ENCODE measurements at regions not wholly inside any gene's neighbourhood (a gene's known extent, or its start where the extent isn't known, plus 50 kb on each side); places are given as distances from the start of the nearest gene placed in this dataset.
A peak's percentile ranks its signal among the peaks of the same experiment; 100 is the strongest.
"Not testable (repeated sequence)": the region's sequence is repeated elsewhere in the genome, so short reads cannot be mapped to it uniquely, and the experiment has no call there.

DNA sequence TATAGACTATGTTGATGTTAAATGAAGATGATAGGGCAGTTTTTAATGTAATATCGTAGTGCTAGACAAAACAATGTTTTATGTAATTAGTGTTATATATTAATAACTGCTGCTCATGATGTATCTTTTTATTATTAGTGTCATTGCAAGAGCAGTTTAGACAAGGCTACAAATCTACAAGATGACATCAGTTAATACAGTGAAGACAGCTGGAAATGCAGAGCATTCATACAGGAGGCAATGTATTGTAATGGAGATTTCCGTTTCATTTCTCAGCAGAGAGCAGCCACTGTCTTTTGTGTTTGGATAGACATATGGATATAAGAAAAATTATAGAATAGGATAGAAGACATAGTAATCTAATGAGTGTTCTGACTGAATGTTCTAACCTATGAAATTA lies 178.0 kb downstream of the FOXG1 start:
- no peak for DNase-seq (ENCODE audit: low read depth in 3 of 3, low spot score in 2 of 3)

DNA sequence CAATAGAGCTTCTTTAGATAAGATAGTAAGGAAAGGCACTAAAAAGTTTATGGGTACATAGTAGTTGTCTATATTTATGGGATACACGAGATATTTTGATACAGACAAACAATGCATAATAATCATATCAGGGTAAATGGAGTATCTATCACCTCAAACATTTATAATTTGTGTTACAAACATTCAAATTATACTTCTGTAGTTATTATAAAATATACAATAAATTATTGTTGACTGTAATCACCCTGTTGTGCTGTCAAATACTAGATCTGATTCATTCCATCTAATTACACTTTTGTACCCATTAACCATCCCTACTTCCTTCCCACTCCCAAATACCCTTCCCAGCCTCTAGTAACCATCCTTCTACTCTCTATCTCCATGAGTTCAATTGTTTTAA lies 179.7 kb downstream of the FOXG1 start:
- no peak for DNase-seq (ENCODE audit: low read depth in 3 of 3, low spot score in 2 of 3)

DNA sequence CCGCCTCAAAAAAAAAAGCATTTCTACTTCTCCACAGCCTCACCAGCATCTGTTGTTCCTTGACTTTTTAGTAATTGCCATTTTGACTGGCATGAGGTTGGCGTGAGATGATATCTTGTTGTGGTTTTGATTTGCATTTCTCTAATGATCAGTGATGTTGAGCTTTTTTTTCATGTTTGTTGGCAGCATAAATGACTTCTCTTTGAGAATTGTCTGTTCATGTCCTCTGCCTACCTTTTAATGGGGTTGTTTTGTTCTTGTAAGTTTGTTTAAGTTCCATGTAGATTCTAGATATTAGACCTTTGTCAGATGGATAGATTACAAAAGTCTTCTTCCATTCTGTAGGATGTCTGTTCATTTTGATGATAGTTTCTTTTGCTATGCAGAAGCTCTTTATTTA lies 182.9 kb downstream of the FOXG1 start:
- DNase-seq (ENCODE audit: low read depth in 3 of 3, low spot score in 2 of 3): no peak

DNA sequence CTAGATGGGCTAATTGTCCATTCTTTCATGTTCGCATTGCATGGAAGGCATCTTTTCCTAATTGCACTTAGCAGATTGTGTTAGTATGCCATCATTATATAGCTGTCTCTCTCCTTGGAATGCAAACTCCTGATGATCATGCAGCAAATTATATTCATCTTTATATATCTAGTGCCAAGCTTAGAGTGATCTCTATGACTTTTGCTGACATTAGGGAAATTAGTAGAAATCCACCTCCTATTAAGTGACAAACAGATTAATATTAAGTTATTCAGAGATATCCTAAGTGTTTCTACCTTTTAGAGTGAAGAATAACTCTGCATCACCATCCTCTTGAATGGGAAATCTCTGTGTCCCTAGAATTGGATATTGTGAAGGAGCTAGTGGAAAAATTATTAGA lies 185.6 kb downstream of the FOXG1 start:
- no peak for DNase-seq (ENCODE audit: low read depth in 3 of 3, low spot score in 2 of 3)

DNA sequence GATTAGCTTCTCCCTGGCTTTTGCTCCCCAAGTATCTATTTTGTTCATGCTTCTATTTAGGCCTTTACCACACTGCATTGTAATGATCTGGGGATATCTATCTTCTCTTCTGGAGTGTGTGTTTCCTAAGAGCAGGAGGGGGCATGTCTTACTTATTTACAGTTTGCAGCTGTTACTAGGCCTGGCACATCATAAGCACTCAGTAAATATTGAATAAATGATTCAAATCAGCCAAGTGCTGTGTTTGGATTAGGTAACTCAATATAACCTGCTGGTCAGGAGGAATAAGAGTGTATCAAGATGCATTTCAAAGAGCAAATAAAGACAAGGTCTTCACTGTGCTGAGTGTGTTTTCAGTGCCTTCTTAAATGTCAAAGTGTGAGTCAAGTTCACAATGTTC lies 186.1 kb downstream of the FOXG1 start:
- no peak for DNase-seq (ENCODE audit: low read depth in 3 of 3, low spot score in 2 of 3)

DNA sequence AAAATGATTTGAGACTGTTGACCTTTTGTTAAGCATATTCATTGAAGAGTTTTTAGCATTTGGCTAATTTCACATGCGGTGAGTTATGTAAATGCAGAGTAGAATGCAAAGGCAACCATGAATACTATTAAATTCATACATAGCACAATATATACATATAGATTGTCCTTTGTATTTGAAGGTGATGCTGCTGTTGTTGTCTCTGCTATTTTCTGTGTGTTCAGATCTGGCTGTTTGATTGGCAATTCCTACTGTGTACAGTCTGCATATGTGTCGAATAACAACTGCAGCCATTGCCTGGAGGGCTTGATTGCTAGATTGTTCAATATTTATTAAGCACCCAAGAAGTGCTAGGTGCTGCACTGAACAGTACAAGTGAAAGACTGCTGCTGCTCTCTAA lies 187.4 kb downstream of the FOXG1 start:
- DNase-seq (ENCODE audit: low read depth in 3 of 3, low spot score in 2 of 3): no peak

DNA sequence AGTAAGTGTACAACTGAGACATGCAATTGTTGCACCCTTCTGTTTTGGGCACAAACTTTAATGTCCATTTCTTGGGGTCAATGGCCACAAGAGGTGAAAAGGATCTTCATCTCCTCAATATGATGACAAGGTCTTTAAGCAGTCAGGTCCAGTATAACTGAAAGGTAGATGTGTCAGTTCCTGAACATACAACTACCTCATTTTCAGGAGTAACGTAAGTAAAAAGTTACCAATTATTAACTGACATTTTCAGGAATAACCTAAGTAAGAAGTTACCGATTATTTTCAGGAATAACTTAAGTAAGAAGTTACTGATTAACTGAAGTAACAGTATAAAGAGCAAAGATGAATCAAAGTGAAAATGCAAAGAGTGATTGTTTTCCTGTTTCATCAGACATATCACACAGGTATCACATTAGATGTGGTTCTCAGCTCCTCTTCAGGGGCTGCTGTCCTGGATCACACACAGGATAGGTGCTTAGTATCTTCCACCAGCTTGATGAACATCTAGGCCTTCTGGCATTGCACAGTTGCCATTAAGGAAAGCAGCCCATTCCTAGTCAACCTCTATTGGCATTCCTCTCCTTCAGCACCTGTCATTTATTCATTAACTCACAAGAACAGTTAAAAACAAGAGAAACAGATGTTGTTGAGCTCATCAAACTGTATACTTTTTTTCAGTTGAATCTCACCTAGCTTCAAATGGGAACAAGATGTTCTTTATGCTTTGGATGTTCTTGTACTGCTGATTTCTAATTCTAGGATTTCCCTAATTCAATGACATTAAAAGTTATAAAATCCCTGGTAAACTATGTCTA lies 200.0 kb downstream of the FOXG1 start:
- DNase-seq (ENCODE audit: low read depth in 3 of 3, low spot score in 2 of 3): no peak

DNA sequence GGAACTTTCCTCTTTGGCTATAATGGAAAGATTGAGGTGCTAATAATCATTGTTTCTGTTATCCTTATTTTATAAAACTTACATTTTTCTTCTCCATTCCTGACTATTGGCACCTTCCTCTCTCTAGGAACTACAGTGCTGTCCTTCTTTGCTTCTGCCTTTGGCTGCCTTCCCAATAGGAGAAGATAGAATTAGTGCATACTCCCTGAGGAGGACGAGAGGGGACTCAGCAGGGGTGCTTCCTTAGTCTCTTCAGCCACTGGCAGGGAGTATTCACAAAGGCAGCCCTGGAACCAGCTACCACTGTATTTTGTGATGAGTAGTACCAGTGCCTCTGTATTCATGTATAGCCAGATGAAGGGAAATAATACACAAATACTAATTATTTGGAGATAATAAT lies 208.5 kb downstream of the FOXG1 start:
- DNase-seq (ENCODE audit: low read depth in 3 of 3, low spot score in 2 of 3): no peak

DNA sequence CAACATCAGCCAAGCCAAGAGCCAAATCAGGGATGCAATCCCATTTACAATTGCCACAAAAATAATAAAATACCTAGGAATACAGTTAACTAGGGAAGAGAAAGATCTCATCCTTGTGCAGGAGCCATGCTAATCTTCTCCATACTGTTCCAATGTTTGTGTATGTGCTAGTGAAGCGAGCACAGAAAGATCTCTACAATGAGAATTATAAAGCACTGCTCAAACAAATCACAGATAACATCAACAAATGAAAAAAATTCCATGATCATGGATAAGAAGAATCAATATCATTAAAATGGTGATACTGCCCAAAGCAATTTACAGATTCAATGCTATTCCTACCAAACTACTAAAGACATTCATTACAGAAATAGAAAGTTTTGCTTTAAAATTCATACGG lies 215.6 kb downstream of the FOXG1 start:
- no peak for DNase-seq (ENCODE audit: low read depth in 3 of 3, low spot score in 2 of 3)

DNA sequence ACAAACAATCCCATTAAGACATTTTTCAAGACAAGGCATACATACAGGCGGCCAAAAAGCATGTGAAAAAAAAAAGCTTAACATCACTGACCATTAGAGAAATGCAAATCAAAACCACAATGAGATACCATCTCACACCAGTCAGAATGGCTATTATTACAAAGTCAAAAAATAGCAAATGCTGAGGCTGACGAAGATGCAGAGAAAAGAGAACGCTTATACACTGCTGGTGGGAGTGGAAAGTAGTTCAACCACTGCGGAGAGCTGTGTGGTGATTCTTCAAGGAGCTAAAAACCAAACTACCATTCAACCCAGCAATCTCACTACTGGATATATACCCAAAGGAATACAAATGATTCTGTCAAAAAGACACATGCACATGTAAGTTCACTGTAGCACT lies 216.7 kb downstream of the FOXG1 start:
- no peak for DNase-seq (ENCODE audit: low read depth in 3 of 3, low spot score in 2 of 3)

DNA sequence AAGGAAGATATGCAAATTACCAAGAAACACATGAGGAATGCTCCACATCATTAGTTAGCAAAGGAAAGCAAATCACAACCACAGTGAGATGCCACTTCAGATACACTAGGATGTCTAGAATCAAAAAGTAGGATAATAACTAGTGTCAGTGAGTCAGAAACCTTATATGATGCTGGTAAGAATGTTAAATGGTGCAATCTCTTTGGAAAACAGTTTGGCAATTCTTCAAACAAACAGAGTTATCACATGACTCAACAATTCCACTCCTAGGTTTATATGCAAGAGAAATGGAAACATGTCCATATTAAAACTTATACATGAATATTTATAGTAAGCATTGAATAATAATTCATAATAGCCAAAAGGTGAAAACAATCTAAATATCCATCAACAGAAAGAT lies 220.9 kb downstream of the FOXG1 start:
- DNase-seq (ENCODE audit: low read depth in 3 of 3, low spot score in 2 of 3): no peak

DNA sequence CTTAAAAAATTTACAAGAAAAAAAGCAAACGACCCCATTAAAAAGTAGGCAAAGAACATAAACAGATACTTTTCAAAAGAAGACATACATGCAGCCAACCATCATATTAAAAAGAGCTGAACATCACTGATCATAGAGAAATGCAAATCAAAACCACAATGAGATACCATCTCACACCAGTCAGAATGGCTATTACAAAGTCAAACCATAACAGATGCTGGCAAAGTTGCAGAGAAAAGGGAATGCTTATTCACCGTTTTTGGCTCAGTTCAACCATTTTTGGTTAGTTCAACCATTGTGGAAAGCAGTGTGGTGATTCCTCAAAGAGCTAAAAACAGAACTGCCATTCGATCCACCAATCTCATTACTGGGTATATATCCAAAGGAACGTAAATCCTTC lies 230.6 kb downstream of the FOXG1 start:
- DNase-seq (ENCODE audit: low read depth in 3 of 3, low spot score in 2 of 3): not testable (repeated sequence)

DNA sequence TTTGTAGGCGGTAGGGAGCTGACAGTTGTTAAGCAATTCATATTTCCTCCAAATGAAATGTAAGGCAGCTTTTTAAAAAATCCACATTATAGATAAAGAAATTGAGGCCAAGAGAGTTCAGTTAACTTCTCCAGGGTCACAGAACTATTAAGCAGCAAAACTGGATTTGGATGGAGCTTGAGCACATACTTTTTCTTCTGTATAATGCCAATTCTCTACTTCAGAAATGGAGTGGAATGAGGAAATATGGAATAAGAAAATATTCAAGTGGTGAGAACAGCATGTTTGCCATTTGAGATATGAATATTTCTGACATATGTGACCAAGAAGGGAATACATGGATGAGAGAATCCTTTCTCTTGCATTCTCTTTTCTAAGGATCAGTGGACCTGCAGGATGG lies 233.1 kb downstream of the FOXG1 start:
- DNase-seq (ENCODE audit: low read depth in 3 of 3, low spot score in 2 of 3): no peak

DNA sequence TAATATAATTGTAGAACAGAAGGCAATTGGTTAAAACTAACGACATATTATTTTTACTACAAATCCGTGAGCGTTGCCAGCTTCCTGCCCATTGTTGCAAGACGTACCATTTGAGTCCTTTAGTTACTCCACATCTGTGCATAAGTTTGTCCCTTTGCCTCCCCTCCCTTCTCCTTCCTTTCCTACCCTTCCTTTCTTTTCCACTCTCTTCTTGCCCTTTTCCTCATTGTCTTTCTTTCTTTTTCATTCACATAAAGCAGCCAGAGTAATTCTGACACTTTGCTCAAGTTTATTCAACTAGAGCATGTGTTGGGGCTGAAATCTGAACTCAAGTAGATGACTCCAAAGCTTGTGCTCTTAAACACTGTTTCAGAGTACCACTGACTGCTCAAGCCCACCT lies 239.1 kb downstream of the FOXG1 start:
- DNase-seq (ENCODE audit: low read depth in 3 of 3, low spot score in 2 of 3): no peak

DNA sequence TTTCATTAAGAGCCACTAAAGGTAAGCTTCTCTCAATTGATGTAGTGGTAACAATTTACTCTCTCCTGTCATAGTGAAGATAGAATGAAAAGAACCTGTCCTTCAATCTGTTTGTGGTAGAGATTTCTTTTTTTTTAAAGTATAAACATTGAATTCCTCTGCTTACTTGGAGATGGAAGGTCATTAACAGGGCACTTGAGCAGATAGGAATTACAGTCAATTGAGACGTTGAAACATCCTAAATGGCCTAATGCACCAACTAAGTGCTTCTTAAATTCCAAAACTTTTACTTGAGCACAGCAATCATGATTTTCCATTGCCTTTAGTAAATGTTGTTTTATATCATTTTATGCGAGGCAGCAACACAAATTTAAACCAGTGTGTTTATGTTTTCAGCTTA lies 241.4 kb downstream of the FOXG1 start:
- DNase-seq (ENCODE audit: low read depth in 3 of 3, low spot score in 2 of 3): no peak

DNA sequence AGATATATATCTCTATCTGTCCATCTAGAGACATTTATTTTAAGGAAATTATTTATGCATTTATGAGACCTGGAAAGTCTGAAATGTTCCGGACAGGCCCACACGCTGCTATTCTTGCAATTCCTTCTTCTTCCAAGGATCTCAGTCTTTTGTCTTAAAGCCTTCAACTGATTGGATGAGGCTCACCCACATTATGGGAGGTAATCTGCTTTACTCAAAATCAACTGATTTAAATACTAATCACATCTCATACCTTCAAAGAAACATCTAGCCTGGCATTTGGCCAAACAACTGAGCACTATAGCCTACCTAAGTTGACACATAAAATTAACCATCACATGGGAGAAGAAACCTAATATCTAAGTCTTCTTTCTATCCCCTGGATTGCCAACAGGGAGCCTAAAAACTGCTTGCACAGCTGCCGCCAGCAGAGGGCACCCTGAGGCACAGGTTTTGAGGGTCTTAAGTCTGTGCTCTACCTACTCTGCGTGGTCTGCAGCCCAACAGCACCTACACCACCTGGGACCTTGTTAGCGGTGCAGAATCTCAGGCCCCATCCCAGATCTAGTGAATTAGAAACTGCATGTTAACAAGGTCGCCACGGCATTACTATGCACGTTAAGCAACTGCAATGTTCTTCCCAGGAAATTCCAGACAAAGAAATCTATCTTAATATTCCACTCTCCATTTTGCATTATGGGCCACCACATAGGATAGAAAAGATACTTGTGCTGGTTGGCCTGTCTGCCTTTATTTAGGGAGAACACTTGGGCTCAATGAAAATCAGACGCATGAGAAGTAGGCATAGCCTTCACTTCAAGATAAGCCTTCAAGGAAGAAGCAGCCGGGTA lies 249.7 kb downstream of the FOXG1 start:
- DNase-seq (ENCODE audit: low read depth in 3 of 3, low spot score in 2 of 3): peak in 1 of 3 donors; percentile 7

DNA sequence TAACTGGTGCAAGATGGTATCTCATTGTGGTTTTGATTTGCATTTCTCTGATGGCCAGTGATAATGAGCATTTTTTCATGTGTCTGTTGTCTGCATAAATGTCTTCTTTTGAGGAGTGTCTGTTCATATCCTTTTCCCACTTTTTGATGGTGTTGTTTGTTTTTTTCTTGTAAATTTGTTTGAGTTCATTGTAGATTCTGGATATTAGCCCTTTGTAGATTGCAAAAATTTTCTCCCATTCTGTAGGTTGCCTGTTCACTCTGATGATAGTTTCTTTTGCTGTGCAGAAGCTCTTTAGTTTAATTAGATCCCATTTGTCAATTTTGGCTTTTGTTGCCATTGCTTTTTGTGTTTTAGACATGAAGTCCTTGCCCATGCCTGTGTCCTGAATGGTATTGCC lies 256.9 kb downstream of the FOXG1 start:
- not testable (repeated sequence) for DNase-seq (ENCODE audit: low read depth in 3 of 3, low spot score in 2 of 3)

DNA sequence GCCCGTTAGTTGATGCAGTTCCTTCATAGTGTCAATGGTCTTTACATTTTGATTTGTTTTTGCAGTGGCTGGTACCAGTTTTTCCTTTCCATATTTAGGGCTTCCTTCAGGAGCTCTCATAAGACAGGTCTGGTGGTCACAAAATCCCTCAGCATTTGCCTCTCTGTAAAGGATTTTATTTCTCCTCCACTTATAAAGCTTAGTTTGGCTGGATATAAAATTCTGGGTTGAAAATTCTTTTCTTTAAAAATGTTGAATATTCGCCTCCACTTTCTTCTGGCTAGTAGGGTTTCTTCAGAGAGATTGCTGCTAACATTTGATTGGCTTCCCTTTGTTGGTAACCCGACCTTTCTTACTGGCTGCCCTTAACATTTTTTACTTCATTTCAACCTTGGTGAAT lies 260.9 kb downstream of the FOXG1 start:
- DNase-seq (ENCODE audit: low read depth in 3 of 3, low spot score in 2 of 3): not testable (repeated sequence)

DNA sequence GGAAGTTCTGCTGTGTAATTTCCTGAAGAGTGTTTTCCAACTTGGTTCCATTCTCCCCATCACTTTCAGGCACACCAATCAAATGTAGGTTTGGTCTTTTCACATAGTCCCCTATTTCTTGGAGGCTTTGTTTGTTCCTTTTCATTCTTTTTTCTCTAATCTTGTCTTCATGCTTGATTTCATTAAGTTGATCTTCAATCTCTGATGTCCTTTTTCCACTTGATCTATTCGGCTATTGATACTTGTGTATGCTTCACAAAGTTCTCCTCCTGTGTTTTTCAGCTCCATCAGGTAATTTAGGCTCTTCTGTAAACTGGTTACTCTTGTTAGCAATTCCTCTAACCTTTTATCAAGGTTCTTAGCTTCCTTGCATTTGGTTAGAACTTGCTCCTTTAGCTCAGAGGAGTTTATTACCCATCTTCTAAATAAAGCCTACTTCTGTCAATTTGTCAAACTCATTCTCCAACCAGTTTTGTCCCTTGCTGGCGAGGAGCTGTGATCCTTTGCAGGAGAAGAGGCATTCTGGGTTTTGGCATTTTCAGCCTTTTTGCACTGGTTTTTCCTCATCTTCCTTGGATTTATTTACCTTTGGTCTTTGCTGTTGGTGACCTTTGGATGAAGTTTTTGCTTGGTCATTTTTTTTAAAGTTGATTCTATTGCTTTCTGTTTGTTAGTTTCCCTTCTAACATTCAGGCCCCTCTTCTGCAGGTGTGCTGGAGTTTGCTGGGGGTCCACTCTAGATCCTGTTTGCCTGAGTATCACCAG lies 261.5 kb downstream of the FOXG1 start:
- DNase-seq (ENCODE audit: low read depth in 3 of 3, low spot score in 2 of 3): not testable (repeated sequence)

DNA sequence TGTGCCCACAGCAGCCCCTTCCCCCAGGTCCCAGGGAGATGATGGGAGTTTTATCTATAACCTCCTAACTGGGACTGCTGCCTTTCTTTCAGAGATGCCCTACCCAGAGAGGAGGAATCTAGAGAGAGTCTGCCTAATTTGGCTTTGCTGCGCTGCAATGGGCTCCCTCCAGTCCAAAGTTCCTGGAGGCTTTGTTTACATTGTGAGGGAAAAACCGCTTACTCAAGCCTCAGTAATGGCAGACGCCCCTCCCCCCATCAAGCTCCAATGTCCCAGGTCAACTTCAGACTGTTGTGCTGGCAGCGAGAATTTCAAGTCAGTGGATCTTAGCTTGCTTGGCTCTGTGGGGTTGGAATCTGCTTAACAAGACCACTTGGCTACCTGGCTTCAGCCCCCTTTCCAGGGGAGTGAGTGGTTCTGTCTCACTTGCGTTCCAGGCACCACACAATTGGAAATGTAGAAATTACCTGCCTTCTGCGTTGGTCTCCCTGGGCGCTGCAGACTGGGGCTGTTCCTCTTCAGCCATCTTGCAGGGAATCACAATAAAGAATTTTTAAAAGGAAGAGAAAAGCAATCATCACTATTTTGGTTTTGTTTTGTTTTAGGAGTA lies 262.5 kb downstream of the FOXG1 start:
- no peak for DNase-seq (ENCODE audit: low read depth in 3 of 3, low spot score in 2 of 3)

DNA sequence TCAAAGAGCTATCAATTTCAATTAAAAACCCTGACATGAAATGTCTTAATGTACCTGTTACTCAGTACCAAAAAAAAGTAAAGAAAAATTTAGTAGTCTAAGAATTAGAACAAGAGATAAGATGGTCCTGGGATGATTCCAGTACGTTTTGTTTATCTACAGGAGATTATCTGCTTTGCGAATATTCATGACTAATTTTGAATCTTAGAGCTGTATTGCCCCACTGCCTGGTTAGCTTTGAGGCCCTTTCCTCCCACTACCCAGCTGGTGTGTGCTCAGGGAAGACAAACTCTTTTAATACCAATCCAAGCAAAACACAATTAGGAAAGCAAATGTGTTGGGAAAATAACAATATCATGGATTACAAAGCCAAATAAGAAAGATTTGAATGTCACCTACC lies 263.5 kb downstream of the FOXG1 start:
- no peak for DNase-seq (ENCODE audit: low read depth in 3 of 3, low spot score in 2 of 3)
